ENCODE measurements at regions not wholly inside any gene's neighbourhood (a gene's known extent, or its start where the extent isn't known, plus 50 kb on each side); places are given as distances from the start of the nearest gene placed in this dataset.

DNA sequence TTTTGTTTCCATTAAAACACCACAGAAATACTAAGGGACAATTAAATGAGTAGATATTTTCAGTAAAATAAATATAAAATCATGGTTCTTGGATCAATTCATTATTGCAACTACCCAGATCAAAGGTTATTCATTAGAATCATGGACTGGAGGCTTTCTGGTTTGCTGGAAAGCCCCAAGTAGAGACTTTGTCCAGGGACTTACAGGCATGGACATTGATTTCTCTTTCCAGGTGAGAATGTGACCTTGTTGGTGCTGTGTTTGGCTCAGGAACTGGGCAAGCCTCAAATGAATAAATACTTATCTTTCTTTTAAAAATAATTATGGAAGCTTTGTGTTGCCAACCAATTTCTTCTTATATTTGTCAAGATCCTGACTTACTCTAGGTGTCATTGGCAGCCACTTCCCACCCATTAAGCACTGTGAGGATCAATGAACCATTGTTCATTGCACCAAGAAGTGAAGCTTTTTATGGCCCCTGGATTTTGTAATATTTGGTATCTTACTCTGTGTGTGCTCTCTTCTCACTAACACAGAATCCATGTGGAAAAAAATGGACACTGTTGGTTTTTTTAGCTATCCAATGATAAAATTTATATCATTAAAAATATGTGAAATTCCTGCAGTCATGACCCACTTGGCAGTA, 205.8 kb upstream of the NRXN1 start:
- TF ChIP-seq, protein P1, sequence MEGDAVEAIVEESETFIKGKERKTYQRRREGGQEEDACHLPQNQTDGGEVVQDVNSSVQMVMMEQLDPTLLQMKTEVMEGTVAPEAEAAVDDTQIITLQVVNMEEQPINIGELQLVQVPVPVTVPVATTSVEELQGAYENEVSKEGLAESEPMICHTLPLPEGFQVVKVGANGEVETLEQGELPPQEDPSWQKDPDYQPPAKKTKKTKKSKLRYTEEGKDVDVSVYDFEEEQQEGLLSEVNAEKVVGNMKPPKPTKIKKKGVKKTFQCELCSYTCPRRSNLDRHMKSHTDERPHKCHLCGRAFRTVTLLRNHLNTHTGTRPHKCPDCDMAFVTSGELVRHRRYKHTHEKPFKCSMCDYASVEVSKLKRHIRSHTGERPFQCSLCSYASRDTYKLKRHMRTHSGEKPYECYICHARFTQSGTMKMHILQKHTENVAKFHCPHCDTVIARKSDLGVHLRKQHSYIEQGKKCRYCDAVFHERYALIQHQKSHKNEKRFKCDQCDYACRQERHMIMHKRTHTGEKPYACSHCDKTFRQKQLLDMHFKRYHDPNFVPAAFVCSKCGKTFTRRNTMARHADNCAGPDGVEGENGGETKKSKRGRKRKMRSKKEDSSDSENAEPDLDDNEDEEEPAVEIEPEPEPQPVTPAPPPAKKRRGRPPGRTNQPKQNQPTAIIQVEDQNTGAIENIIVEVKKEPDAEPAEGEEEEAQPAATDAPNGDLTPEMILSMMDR (IDR thresholded peaks at IDR 0.05) = no peak
- TF ChIP-seq POLR2A (IDR thresholded peaks at IDR 0.05) = no peak
- DNase-seq = no peak

DNA sequence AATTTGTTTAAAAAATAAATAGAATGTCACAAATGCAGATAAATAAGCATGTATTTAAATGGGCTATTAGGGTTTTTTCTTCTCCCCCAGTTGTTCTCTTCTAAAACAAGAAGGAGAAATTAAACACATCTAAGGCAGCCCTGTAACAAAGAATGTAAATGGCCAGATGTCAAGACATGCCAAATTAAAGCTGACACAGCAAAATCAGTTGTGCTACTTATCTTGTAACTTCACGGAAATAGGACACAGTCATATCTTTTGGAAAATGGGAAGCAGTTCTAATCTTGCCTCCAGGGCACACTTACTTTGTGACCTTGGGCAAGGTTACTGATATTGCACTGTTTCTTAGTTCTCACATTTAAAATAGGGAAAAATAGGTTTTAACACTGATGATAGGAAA, 200.1 kb upstream of the NRXN1 start:
- no peaks in the 10 kb centered on the region for H3K4me1 ChIP-seq
- H3K36me3 ChIP-seq = no peaks in the 10 kb centered on the region
- H3K9me3 ChIP-seq = no peaks in the 10 kb centered on the region
- H3K27ac ChIP-seq = no peak overlapping the region
- H3K27me3 ChIP-seq = no peaks in the 10 kb centered on the region
- H3K4me3 ChIP-seq = no peak overlapping the region
- intact Hi-C loops (cut with DNase I; ENCODE audit: low total_unique reads) = no loop called here
- TF ChIP-seq, protein P1 (IDR thresholded peaks at IDR 0.05) = no peak
- no peak for TF ChIP-seq POLR2A (IDR thresholded peaks at IDR 0.05)
- no peak for DNase-seq

More for the DNA sequence above, 205.8 kb upstream of the NRXN1 start:
- no peak overlapping the region for H3K27ac ChIP-seq
- no peaks in the 10 kb centered on the region for H3K36me3 ChIP-seq
- no peaks in the 10 kb centered on the region for H3K9me3 ChIP-seq
- intact Hi-C loops (cut with DNase I; ENCODE audit: low total_unique reads) = no loop called here
- H3K4me1 ChIP-seq = no peaks in the 10 kb centered on the region
- no peak overlapping the region for H3K4me3 ChIP-seq
- H3K27me3 ChIP-seq = no peaks in the 10 kb centered on the region

DNA sequence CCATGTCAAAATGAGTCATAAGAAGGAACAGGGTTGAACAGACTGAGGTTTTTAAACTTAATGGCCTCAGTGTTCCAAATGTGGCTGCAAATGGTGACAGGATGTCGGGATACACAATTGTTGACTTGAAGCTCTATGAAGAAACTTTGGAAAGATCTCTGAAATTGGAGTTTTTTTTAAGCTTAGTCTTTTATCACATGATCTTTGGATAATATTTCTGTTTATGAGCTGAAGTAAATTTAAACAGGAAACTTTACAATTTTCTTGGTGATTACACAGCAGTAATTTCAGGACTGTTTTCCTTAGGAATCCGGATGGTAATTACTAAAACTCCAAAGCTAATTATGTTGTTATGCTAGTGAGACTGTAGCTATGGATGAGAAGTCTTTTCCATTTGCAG, 199.1 kb upstream of the NRXN1 start:
- DNase-seq = no peak
- H3K4me1 ChIP-seq = no peaks in the 10 kb centered on the region
- no peak overlapping the region for H3K27ac ChIP-seq
- H3K4me3 ChIP-seq = no peak overlapping the region
- H3K9me3 ChIP-seq = no peaks in the 10 kb centered on the region
- intact Hi-C loops (cut with DNase I; ENCODE audit: low total_unique reads) = no loop called here
- H3K36me3 ChIP-seq = no peaks in the 10 kb centered on the region
- H3K27me3 ChIP-seq = no peaks in the 10 kb centered on the region
- TF ChIP-seq POLR2A (IDR thresholded peaks at IDR 0.05) = no peak
- TF ChIP-seq, protein P1 (IDR thresholded peaks at IDR 0.05) = no peak

DNA sequence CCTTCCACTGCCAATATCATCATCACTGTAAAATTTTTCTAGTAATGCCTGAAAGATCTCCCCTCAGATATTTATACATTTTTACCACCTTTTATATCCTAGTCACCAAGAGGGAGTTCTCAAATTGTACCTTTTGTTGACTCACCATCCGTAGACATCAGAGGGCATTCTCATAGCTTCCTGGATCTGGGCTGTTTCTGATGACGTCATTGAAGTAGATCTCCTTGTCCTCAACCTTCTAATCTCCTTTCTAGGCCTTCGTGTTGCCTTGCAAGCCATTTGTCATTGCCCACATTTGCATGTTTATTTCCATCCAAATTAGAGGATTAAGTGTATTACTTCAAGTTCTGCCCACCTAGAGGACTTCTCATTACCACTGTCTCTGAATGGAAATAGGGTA, 193.4 kb upstream of the NRXN1 start:
- TF ChIP-seq, protein P1 (IDR thresholded peaks at IDR 0.05) = no peak
- Histone ChIP-seq H3K27me3 (no peaks in the 10 kb centered on the region), H3K36me3 (no peaks in the 10 kb centered on the region), H3K4me3 (no peak overlapping the region), H3K9me3 (no peaks in the 10 kb centered on the region), H3K4me1 (no peaks in the 10 kb centered on the region), H3K27ac (no peak overlapping the region)
- intact Hi-C loops (cut with DNase I; ENCODE audit: low total_unique reads) = no loop called here
- DNase-seq = no peak

DNA sequence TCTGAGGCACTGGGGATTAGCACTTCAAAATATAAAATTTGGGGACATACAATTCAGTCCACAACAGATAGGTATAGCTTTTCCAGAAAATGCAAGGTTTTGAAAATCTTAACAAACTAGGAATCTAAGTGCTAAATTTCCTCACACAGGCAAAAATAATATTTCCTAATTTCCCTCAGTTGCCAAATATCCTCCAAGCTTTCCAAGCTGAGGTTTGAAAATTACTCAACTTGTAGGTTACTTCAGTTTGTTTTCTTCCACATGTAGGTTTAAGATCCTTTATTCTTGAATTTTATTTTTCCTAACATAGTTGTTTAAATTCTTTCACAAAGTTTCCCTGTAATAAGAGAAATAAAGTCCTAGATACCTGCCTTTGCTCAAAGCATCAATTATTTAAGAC, 192.9 kb upstream of the NRXN1 start:
- TF ChIP-seq, protein P1 (IDR thresholded peaks at IDR 0.05) = no peak
- no peak for TF ChIP-seq POLR2A (IDR thresholded peaks at IDR 0.05)
- Histone ChIP-seq H3K36me3 (no peaks in the 10 kb centered on the region), H3K9me3 (no peaks in the 10 kb centered on the region), H3K4me3 (no peak overlapping the region), H3K27me3 (no peaks in the 10 kb centered on the region), H3K27ac (no peak overlapping the region), H3K4me1 (no peaks in the 10 kb centered on the region)
- DNase-seq = no peak
- intact Hi-C loops (cut with DNase I; ENCODE audit: low total_unique reads) = no loop called here
